GM19035 (cell line): ENCODE measurements at regions not wholly inside any gene's neighbourhood (a gene's known extent, or its start where the extent isn't known, plus 50 kb on each side); places are given as distances from the start of the nearest gene placed in this dataset.

Experiments used
- ATAC-seq: cut with Tn5 transposase; IDR thresholded peaks from one replicate; pipeline ENCODE4 v1.9.1; 2021; ENCODE audit not compliant: unreplicated experiment

DNA sequence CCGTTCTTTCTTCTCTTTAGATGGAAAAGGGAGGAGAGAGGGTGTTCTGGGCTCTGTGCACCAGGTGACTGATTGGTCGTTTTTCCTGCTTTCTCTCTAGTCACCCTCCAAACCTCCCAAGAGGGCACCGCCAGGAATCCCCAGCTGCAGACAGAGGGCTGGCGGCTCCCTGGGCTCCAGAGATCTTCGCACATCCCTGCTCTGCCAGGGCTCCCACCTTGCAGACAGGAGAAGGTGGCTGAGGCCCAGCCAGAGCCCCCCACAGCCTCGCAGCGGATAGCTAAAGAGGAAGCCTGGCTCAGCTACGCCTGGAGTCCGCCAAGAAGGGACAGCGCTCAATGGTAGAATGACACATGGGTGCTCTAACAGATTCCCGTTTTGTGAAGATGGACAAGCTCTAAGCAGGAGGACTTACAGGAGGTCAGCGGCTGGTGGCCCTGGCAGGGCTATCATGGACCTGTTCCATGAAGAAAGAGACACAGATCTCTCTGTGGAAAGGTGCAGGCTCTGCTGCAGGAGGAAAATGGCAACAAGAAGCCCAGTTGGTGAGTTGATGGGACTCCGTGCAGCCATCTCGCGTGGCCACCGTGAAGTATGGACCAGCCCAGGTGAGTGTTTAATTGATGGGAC, 976.9 kb downstream of the BRD1 start:
- no peak for ATAC-seq

DNA sequence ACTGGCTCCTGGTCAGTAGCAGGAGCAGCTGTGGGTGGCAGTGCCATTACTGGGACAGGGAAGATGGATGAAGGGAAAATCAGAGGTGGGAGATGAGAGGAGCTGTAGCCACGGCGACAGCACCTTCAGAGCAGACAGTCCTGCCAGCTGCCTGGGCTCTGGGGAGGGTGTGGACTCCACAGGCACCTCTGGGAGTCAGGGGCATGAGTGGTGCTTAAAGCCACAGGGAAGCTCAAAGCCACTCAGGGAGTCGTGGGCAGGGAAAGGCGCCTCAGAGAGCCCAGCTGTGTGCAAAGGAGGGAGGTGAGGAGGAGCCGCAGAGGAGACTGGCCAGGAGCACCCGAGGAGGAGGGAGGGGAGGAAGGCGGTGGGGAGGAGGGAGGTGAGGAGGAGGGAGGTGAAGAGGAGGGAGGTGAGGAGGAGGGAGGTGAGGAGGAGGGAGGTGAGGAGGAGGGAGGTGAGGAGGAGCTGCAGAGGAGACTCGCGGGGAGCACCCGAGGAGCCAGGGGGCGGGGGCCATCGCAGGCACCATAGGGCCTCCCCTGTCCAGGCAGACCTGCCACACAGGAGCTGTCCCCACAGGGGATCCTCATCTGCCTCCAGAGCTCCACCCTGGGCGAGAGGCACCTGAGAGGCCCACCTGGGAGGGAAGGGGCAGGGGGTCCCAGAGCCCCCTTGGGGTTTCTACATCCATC, 977.6 kb downstream of the BRD1 start:
- no peak for ATAC-seq

DNA sequence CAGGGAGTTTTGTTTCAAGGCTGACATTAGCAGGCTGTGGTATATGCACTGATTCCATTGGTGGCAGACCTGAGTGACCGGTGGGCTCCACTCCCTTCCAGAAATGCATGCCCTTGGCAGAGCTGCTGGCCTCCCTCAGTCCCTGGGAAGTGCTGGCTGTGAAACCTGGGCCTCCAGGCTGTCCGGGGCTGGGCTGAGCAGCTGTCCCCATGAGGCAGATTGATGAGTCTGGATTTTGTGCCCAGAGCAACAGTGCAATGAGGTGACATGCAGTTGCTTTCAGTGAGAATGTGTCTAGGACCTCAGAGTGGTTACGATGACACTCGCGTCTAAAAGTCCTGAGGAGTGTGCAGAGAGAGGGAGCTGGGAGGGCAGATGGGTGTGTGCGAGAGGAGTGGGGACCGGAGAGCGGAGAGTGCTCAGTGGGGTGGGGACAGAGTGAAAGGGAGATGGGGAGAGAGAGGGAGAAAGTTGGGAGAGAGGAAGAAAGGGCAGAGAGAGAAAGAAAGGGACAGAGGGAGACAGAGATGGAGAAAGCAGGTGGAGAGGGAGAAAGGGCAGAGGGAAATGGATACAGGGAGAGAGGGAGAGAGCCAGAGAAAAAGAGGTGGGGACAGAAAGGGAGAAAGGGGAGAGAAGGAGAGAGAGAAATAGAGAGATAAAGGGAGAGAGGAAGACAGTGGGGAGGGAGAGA, 978.3 kb downstream of the BRD1 start:
- no peak for ATAC-seq

DNA sequence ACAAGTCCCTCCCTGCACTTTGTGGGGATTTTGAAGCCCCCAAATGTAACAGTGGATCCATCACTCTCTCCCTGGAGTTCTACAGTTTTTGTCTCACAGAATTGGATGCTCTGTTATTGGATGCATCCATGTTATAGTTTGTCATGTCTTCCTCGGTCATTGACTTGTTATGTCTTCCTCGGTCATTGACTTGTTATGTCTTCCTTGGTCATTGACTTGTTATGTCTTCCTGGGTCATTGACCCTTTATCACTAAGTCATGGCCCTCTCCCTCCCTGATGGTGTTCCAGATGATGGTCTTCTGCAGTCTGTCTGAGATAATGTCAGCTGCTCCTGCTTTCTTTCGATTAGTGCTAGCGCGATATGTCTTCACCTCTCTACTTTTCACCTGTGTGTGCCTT, 981.5 kb downstream of the BRD1 start:
- no peak for ATAC-seq

DNA sequence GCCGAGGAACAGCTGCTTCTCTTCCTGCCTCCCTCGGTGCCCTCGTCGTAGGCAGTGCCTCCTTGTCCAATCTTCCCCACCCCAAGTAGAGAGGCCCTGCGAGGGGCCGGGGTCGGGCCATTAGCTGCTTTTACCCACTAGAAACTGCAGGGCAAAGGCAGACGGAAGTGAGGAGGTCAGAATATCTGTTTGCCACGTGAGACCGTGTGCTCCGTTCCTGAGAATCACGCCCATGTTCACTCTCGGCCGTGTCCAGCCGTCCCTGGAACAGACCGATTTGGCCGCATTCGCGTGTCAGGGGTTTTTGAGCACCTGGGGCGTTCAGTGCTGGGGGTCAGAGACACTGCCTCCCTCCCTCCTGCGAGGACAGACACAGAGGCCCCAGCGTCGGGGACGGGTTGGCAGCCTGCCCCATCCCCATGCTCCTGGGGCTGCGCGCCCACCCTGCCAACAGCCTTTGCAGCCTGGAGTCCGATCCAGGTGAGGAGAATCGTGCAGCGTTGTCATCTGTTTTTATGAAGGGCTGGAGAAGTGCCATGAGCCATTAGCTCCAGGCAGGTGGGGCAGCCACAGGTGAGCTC, 982.2 kb downstream of the BRD1 start:
- ATAC-seq = no peak

DNA sequence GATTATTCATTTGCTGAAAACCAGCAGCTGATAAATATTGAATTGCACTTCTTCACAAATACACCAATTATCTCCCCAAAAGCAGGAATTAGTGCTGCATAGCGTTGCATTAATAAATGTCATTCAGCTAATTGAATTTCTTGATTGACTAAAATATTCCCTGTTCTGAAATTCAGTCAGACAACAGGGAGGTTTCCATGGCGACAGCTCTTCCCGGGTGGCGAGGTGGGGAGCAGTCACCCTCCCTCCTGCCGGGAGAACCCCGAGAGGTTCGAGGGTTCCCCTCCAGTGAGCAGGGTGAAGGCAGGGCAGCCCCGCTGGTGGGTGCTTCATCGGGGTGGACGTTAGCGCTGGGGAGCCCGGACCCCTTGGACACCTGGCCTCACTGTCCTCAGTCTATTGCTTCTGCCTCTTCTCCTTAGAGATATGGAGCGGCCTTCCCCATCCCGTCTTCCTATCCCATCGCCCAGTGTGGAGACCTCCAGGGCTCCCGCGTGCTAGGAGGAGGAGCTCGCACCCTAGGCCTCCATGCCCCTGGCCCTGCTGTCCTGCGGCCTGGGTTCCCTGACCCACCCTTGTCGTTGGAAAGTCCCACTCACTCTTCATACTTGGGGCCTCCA, 983.5 kb downstream of the BRD1 start:
- ATAC-seq = no peak

DNA sequence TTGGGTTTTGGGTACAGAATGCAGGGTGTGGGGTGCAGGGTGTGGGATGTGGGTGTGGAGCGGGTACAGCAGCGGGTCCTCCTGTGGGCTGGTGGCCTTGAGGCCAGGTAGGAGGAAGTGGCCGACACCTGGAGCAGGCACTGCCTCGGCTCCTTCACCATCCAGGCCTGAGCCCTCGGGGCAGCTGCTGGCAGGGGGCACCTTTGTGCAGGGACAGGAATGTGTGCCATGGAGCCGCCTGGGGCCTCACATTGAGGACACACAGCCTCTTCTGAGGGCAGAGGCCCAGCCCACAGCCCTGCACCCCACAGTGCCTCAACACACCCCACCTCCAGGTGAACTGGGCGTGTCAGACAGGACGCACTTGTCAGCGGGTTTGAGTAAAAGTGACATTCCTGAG, 984.0 kb downstream of the BRD1 start:
- no peak for ATAC-seq

DNA sequence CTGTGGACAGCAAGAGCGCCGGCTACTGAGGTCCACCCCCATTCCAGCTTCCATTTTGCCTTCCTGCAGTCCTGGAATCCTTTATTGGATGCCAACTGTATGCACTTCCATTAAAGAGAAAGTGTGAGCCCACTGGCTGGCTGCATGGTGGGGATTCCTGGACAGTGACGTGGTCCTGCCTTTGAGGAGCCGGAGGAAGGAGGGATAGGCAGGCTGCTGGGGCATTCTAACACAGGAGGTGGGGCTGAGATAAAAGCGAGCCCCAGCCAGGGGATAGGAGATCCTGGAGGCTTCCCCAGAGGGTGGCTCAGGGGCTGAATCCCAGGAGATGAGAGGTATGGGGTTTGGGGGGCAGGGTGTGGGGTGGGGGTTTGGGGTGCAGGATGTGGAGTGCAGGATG, 984.7 kb downstream of the BRD1 start:
- ATAC-seq = no peak

DNA sequence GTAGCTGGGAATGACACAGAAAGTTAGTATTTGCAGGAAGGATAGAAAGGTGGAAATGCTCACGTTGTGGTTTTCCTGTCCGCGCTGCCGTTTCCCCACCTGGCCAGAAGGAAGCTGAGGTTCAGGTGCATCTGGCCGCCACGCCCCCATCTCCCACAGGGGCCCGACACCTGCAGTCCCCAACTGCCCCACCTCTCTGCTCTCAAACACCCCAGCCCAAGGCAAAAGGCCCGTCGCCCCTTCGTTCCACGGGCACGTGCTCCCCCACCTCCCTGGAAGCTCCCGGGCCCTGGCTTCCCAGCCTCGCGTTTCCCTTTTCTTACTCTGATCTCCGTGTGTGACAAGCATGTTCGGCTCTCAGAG, 985.1 kb downstream of the BRD1 start:
- no peak for ATAC-seq

DNA sequence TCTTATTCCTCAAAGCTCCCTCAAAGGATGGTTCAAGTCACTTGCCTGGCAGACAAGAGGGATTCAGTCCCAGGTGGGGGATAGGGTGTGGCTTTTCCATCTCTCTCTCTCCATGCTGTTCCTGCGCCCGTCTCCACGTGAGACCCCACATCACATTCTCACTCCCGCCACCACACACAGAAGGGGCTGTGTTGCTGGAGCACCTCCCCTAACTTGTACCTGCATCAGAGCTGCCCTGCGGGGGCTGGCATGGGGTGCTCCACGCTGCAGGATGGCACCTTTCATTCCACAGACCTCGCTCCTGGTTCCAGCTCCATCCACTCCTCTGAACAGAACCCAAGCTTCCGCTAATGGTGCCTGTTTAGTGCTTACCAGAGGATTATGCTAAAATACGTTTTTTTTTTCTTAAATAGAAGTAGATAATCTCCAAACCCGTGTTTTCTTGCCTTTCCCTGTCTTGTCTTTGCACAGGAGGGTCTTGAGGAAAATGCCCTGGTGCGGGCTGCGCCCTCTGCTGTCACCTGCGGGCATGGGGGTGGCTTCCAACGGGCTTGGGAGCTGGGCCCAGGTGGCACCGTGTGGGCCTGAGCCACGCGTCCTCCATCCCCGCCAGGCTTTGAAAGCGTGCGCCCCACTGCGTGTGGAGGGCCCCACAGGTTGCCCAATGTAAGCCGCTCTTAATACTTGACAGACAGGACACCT, 985.6 kb downstream of the BRD1 start:
- ATAC-seq = no peak

DNA sequence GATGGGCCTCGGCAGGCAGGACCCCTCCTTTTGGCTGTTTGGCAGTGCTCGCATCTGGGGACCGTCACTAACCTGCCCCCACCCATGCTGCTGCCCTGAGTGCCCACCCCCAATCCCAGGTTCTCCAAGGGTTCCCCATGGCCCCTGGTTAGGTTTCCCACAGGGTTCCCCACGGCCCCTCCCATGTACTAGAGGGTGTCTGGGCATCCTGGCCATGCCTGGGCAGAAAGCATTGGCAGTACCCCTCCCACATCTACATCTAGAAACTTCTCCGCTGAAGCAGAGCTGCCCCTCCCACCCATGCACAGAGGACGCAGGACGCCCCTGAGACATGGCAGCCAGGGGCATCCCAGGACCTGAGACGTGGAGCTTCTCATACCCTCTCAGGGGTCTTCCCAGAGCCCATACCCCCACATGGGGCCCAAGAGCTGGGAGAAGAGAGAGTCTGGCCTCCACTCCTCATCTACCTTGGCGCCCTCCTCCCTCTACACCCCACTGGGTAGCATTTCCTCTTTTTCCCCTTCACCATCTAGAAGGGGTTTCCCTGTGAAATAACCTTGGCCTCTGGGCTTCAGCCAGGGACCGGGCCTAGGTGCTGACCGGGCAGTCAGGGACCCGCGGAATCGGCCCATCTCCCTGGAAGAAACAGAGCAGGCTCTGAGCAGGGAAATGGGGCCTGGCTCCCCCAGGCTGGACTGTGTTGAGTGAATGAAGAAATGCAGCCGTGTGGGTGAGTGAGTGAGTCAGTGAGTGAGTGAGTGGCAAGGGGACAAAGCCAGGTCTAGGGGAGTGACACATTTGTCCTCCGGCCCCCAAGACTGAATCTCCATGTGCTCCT, 987.3 kb downstream of the BRD1 start:
- ATAC-seq = no peak

DNA sequence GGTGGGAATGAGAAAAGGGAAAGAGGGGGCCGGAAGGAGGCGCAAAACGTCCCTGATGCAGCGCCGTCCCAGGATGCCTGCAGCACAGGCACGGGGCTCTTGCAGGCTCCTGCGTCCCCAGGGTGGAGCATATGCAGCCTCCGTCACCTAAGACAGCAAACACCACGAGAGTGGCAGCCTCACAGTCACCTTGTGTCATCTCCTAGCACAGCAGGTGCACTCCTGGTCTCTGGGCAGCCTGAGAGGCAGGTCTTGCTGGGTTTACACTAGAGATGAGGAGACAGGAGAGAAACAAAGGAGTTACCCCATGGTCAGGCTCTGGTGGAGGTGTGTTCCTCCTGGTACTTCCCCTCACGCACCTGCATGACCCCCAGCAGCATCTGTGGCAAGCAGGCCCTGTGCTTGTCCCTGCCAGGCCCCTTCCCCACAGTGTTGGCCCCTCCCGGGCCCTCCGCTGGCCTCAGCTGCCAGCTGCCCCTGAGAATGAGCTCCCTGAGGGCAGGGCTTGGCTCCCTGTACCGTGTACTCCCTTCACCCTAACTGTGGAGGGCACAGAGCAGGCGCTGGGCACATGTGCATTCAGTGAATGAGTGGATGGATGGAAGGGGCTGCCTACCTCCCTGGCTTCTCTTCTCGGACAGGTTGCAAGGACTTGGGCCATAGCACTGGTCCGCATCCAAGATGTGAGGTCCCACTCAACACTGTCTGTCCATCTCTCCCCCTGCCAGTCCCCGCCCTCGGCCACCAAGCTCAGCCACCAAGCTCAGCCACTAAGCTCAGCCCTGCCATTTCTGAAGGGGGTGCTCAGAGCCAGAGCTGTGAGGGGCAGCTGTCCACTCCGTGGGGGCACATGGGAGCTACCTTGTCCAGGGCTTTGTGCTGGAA, 988.6 kb downstream of the BRD1 start:
- ATAC-seq = no peak

DNA sequence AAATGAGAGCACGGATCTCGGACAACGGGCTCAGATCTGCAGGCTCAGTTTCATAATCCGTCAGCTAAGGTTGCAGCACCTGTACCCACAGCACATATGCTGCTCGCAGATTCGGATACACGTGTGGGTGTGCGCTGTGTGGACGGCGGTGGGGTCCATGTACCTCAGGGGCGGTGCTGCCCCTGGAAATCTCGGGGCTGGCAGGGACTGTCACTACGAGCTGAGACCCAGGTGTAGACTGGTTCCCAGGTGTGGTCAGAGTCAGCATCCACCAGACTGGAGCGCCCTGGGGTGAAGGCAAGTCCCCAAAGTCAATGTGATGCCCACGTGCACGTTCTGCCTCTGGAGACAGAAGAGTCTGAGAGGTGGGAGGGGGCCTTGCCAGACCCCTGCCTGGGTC, 989.3 kb downstream of the BRD1 start:
- ATAC-seq = no peak

DNA sequence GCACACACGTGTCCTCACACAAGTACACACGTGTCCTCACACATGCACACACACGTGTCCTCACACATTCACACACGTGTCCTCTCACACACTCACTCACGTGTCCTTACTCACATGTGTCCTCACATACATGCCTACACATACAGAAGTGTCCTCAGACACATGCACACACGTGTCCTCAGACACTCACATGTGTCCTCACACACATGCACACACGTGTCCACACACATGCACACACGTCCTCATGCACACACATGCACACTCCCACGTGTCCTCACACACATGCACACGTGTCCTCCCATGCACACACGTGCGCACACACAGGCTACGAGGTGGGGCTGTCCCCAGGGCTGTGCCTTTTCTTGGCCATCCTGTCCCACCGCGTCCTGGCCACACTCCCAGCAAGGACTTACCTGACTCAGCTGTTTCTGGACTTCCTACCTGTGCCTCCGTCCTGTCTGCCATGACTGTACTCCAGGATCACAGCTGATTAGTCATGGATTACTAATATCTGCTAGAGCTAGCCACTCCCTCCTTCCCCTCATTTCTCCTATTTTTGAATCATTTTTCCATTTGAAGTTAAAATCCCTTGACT, 990.2 kb downstream of the BRD1 start:
- ATAC-seq = no peak

DNA sequence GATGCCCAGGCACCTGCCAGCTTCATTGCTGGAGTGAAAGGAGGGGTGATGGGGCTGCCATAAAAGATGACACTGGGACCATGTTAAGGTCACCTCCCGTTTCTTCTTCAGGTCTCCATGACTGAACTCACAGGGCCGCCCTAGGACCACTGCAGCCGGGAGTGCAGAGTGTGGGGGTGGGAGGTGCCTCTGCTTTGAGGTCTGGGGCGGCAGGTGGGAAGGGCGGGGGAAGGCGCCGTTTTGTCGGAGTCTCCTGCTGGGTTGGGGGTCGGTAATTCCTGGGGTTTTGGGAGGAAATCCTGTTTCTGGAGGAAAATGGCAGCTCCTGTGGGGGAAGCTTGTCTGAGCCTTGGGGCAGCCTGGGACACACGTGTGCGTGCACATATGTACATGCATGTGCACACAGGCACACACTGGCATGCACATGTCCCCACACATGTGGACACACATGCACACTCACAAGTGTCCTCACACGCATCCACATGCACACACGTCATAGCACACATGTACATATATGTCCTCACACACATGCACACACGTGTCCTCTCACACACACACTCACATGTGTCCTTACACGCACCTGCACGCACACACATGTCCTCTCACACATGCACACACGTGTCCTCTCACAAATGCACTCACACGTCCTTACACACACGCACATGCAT, 990.9 kb downstream of the BRD1 start:
- ATAC-seq = no peak

DNA sequence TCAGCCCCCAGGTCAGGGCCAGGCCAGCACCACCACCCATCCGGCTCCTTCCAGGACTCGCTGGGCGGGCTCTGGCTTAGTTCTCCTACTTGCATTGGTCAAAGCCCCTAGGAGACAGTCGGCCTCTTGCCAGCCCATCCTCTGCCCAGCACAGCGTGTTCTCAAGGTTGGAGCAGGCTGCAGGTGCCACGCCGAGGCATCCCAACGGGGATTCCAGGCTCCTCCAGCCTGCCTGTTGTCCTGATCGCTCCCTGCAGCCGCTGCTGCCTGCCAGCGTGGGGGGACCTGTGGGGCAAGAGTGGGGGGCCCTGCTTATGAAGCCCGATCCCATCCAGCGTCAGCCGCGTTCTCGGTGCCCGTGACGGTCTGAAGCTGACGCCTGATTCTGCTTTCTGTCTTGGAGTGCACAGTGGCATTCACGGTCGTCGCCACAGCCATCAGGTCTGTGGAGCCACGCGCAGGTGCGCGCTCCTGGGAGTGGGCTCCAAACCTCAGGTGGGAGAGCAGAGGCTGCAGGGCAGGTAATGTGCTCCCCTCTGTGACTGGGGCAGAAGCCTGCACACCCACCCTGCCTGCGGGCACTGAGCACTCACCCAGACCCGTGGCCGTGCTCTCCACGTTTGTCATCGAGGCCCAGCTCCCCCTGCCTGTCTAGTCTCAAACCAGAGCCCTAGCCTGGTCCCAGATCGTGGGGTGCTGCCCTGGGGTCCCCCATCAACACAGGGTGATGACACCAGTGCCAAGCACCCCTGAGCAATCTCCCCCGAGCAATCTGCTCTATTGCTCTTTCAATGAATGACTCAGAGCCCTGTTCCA, 991.6 kb downstream of the BRD1 start:
- no peak for ATAC-seq

DNA sequence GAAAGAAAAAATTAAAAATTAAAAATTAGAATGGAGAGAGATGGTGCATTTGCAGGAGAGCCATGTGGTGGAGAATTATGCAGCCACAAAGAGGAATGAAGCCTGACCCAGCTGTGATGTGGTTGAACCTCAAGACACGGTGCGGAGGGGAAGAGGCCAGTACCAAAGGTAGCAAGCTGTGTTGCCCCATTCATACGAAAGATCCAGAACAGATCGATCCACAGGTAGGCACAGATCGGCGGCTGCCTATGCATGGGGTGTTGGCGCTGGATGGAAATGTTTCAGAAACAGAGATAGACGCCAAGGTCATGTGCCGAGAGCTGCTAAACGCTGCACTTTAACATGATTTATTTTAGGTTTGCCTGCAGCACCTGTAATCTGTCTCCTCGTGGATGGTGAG, 992.3 kb downstream of the BRD1 start:
- no peak for ATAC-seq
